Nephron (organoid): ENCODE measurements at regions not wholly inside any gene's neighbourhood (a gene's known extent, or its start where the extent isn't known, plus 50 kb on each side); places are given as distances from the start of the nearest gene placed in this dataset.

Experiments
- H3K27ac Mint-ChIP-seq, 3 experiments: 2 replicates each; pipeline ENCODE4 v1.8.0; 2020; ENCODE audit warnings: mixed read lengths in 3 of 3, mild to moderate bottlenecking in 2 of 3, moderate library complexity in 1 of 3
- H3K27me3 Mint-ChIP-seq: 2 replicates; pipeline ENCODE4 v1.8.0; 2021; ENCODE audit warnings: low read depth, mild to moderate bottlenecking, moderate library complexity, mixed read lengths
- H3K36me3 Mint-ChIP-seq: 2 replicates; pipeline ENCODE4 v1.8.0; 2020; ENCODE audit warnings: low read depth, mixed read lengths
- H3K4me1 Mint-ChIP-seq: 2 replicates; pipeline ENCODE4 v1.8.0; 2020; ENCODE audit warnings: mixed read lengths
- H3K4me3 Mint-ChIP-seq, 3 experiments: 2 replicates each; pipeline ENCODE4 v1.8.0; 2020; ENCODE audit warnings: mild to moderate bottlenecking in 3 of 3, mixed read lengths in 3 of 3, moderate library complexity in 2 of 3
- H3K9me3 Mint-ChIP-seq: 2 replicates; pipeline ENCODE4 v1.8.0; 2020; ENCODE audit warnings: mixed read lengths
- TF ChIP-seq, protein P1 (sequence below), 3 experiments: fragments of 200-600 bp; sonication (generic); IDR thresholded peaks; one replicate each; pipeline ENCODE4 v1.5.0; 2021; ENCODE audit warnings: antibody characterized with exemption in 3 of 3; ENCODE audit not compliant: unreplicated experiment in 3 of 3

DNA sequence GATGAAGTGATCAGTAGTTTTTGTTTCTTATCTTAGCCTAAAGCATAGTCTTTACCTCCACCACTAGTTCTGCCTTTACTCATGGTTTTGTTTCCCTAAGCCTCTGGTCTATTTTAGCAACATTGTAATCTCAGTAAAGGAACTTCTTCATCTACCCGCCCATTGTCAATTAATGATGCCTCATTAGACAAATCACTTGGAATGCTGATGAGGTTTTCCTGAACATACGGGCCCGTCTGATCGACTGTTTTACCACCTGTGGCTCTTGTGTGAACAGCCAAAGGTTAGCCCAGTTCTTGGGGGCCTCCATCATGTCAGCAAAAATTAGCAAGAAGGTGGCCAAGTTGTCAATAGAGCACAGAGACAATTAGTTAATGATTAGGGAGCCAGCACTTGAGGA lies 470.1 kb upstream of the ARRDC4 start:
- Mint-ChIP-seq H3K4me3 (no peak overlapping the region), H3K27ac (no peak overlapping the region), H3K27me3 (no peaks in the 10 kb centered on the region), H3K4me1 (no peaks in the 10 kb centered on the region), H3K9me3 (no peaks in the 10 kb centered on the region), H3K36me3 (no peaks in the 10 kb centered on the region)
- TF ChIP-seq, protein P1, sequence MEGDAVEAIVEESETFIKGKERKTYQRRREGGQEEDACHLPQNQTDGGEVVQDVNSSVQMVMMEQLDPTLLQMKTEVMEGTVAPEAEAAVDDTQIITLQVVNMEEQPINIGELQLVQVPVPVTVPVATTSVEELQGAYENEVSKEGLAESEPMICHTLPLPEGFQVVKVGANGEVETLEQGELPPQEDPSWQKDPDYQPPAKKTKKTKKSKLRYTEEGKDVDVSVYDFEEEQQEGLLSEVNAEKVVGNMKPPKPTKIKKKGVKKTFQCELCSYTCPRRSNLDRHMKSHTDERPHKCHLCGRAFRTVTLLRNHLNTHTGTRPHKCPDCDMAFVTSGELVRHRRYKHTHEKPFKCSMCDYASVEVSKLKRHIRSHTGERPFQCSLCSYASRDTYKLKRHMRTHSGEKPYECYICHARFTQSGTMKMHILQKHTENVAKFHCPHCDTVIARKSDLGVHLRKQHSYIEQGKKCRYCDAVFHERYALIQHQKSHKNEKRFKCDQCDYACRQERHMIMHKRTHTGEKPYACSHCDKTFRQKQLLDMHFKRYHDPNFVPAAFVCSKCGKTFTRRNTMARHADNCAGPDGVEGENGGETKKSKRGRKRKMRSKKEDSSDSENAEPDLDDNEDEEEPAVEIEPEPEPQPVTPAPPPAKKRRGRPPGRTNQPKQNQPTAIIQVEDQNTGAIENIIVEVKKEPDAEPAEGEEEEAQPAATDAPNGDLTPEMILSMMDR (IDR thresholded peaks at IDR 0.05; ENCODE audit: unreplicated experiment in 3 of 3): no peak

- no peaks in the 10 kb centered on the region for H3K36me3 Mint-ChIP-seq
- TF ChIP-seq, protein P1 (IDR thresholded peaks at IDR 0.05; ENCODE audit: unreplicated experiment in 3 of 3): no peak
- no peak overlapping the region for H3K4me3 Mint-ChIP-seq
- H3K4me1 Mint-ChIP-seq: no peaks in the 10 kb centered on the region
- H3K27ac Mint-ChIP-seq: no peak overlapping the region
- H3K9me3 Mint-ChIP-seq: no peaks in the 10 kb centered on the region
- no peaks in the 10 kb centered on the region for H3K27me3 Mint-ChIP-seq
Observed at GRCh38 chr15:97501291-97501690, 459.2 kb upstream of the ARRDC4 start.

DNA sequence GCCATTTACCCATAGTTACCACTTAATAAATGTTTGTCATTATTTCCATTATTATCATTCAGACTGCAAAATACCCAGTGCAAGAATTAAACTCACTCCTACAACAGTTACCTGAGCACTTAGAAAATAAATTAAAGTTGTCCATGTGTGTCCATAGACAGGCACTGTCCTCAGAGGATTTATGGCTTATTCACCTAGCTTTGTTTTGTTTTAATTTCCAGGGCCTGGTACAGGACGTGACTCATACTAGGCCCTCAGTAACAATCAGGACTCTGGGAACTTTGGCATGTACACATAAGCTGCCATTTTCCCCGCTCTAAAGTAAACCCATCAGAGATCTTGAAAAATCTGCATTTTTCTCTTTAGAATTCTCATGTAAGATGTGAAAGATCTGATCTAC lies 458.5 kb upstream of the ARRDC4 start:
- H3K9me3 Mint-ChIP-seq: no peaks in the 10 kb centered on the region
- no peaks in the 10 kb centered on the region for H3K27me3 Mint-ChIP-seq
- TF ChIP-seq, protein P1 (IDR thresholded peaks at IDR 0.05; ENCODE audit: unreplicated experiment in 3 of 3): no peak
- no peaks in the 10 kb centered on the region for H3K4me1 Mint-ChIP-seq
- H3K27ac Mint-ChIP-seq: no peak overlapping the region
- H3K4me3 Mint-ChIP-seq: no peak overlapping the region
- no peaks in the 10 kb centered on the region for H3K36me3 Mint-ChIP-seq

GRCh38 chr15:97504031-97504792 lies 456.3 kb upstream of the ARRDC4 start:
- Mint-ChIP-seq H3K36me3 (no peaks in the 10 kb centered on the region), H3K4me3 (no peak overlapping the region), H3K9me3 (no peaks in the 10 kb centered on the region)

DNA sequence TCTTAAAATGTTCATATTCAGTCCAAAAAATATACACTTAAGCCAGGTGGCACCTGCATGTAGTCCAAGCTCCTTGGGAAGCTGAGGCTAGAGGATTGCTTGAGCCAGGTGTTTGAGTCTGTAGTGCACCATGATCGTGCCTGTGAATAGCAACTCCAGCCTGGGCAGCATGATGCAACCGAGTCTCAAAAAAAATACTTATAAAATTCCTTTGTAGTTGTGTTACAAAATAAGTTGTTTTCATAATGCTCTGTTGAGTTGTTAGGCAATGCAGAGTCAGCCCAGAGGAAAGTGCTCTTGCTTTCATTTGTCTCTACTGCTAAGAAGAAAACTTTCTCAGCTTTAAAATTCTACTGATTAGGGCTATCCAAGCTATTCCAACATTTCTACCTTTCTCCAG lies 442.8 kb upstream of the ARRDC4 start:
- TF ChIP-seq, protein P1 (IDR thresholded peaks at IDR 0.05; ENCODE audit: unreplicated experiment in 3 of 3): no peak
- no peak overlapping the region for H3K27ac Mint-ChIP-seq
- peaks cover 21% of the 10 kb centered on the region for H3K4me1 Mint-ChIP-seq
- H3K36me3 Mint-ChIP-seq: no peaks in the 10 kb centered on the region
- H3K9me3 Mint-ChIP-seq: no peaks in the 10 kb centered on the region
- H3K27me3 Mint-ChIP-seq: peaks cover 4% of the 10 kb centered on the region
- H3K4me3 Mint-ChIP-seq: no peak overlapping the region

More at GRCh38 chr15:97504031-97504792, 456.3 kb upstream of the ARRDC4 start:
- peak overlapping the region; percentile 7 to 41 (median 27) for H3K27ac Mint-ChIP-seq
- TF ChIP-seq, protein P1 (IDR thresholded peaks at IDR 0.05; ENCODE audit: unreplicated experiment in 3 of 3): no peak
- H3K27me3 Mint-ChIP-seq: no peaks in the 10 kb centered on the region
- no peaks in the 10 kb centered on the region for H3K4me1 Mint-ChIP-seq

DNA sequence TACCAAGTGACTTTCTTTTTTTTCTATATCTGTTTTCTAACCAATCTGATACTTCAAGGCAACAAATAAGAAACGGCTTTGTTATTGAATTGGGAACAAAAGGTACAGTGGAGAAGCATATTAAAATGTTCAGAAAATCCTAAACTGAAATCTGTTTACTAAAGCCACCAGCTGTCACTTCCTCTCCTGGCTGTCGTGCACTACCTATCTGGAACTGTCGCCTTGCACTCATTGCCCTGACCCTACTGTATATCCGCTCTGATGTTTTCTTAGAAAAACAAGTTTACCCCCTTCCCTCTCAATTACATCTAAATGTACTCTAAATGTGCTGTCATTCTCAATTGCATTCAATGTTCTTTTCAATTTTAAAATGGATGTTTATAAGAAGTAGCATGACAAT lies 439.8 kb upstream of the ARRDC4 start:
- peaks cover 5% of the 10 kb centered on the region for H3K27me3 Mint-ChIP-seq
- H3K27ac Mint-ChIP-seq: peak overlapping the region in 1 of 3 experiments; percentile 32
- TF ChIP-seq, protein P1 (IDR thresholded peaks at IDR 0.05; ENCODE audit: unreplicated experiment in 3 of 3): no peak
- H3K4me3 Mint-ChIP-seq: no peak overlapping the region
- peaks cover 21% of the 10 kb centered on the region for H3K4me1 Mint-ChIP-seq
- H3K36me3 Mint-ChIP-seq: no peaks in the 10 kb centered on the region
- H3K9me3 Mint-ChIP-seq: no peaks in the 10 kb centered on the region
